ENCODE measurements at regions not wholly inside any gene's neighbourhood (a gene's known extent, or its start where the extent isn't known, plus 50 kb on each side); places are given as distances from the start of the nearest gene placed in this dataset.

DNA sequence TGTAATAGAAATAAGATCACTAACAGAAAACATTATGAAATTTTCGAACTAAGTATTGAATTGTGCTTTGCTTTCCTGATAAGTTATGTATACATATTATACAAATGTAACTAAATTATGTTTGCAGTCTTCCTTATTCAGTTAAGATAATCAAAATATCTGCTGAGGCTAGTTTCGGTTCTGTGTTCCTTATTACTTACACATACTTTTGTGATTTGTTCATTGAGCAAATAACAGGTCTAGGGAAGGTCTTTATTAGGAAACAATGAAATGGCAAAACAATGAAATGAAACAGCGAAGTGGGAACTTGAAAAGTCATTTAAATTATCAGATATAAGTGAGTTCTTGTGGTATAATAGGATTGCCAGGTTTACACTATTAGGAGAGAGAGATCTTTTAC lies 352.4 kb downstream of the GRIA2 start:
- TF ChIP-seq, protein P1, sequence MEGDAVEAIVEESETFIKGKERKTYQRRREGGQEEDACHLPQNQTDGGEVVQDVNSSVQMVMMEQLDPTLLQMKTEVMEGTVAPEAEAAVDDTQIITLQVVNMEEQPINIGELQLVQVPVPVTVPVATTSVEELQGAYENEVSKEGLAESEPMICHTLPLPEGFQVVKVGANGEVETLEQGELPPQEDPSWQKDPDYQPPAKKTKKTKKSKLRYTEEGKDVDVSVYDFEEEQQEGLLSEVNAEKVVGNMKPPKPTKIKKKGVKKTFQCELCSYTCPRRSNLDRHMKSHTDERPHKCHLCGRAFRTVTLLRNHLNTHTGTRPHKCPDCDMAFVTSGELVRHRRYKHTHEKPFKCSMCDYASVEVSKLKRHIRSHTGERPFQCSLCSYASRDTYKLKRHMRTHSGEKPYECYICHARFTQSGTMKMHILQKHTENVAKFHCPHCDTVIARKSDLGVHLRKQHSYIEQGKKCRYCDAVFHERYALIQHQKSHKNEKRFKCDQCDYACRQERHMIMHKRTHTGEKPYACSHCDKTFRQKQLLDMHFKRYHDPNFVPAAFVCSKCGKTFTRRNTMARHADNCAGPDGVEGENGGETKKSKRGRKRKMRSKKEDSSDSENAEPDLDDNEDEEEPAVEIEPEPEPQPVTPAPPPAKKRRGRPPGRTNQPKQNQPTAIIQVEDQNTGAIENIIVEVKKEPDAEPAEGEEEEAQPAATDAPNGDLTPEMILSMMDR (IDR thresholded peaks at IDR 0.05; ENCODE audit: low read depth, low read length) = no peak
- TF ChIP-seq EZH2phosphoT487 (IDR thresholded peaks at IDR 0.05; ENCODE audit: low read depth) = no peak
